ENCODE measurements at regions not wholly inside any gene's neighbourhood (a gene's known extent, or its start where the extent isn't known, plus 50 kb on each side); places are given as distances from the start of the nearest gene placed in this dataset.

GRCh38 chr2:185219981-185220380 is 518.6 kb upstream of the FSIP2 start:
- POLR2A ChIA-PET, result no interaction called here
- ATAC-seq, result no peak
- Histone ChIP-seq H3K36me3 (ENCODE audit: control insufficient read depth in 1 of 2, insufficient read depth in 2 of 2, low read length in 2 of 2) (no peaks in the 10 kb centered on the region), H3K9me3 (ENCODE audit: control insufficient read depth in 1 of 2, insufficient read depth in 1 of 2, low read depth in 1 of 2, low read length in 2 of 2) (no peaks in the 10 kb centered on the region), H3K4me1 (ENCODE audit: control insufficient read depth in 1 of 2, insufficient read depth in 2 of 2, low read length in 2 of 2) (no peaks in the 10 kb centered on the region), H4K20me1 (ENCODE audit: insufficient read depth) (no peaks in the 10 kb centered on the region), H3K27me3 (ENCODE audit: insufficient read depth, low read length) (no peaks in the 10 kb centered on the region), H3K9ac (ENCODE audit: low read length) (no peak overlapping the region), H3K9me2 (ENCODE audit: insufficient read depth) (no peaks in the 10 kb centered on the region), H3K4me3 (replicated peaks in 1 of 2; ENCODE audit: low read depth in 1 of 2, low read length in 2 of 2) (no peak overlapping the region), H3K4me2 (ENCODE audit: low read length) (no peak overlapping the region), H3K27ac (ENCODE audit: low read depth, low read length) (no peak overlapping the region), H2AFZ (ENCODE audit: low read depth, low read length, poor library complexity, severe bottlenecking) (no peak overlapping the region), H3K79me2 (ENCODE audit: insufficient read depth, low read length) (no peaks in the 10 kb centered on the region)
- no peak for DNase-seq (ENCODE audit: low read depth, low spot score)
- no peak for TF ChIP-seq CEBPB (IDR thresholded peaks at IDR 0.05; ENCODE audit: low read depth)
- no peak for TF ChIP-seq REST (IDR thresholded peaks at IDR 0.05; ENCODE audit: low read depth)
- TF ChIP-seq FOSL1 (IDR thresholded peaks at IDR 0.05; ENCODE audit: low read depth), result no peak
- no peak for TF ChIP-seq JUND (IDR thresholded peaks at IDR 0.05)
- no peak for TF ChIP-seq EZH2phosphoT487 (IDR thresholded peaks at IDR 0.05; ENCODE audit: borderline replicate concordance)
- no peak for TF ChIP-seq ELF1 (IDR thresholded peaks at IDR 0.05; ENCODE audit: borderline replicate concordance, low read depth)
- TF ChIP-seq ZBTB33 (IDR thresholded peaks at IDR 0.05; ENCODE audit: extremely low read depth, insufficient replicate concordance, low read length), result no peak
- no peak for TF ChIP-seq SRF (IDR thresholded peaks at IDR 0.05; ENCODE audit: low read depth)
- BruUV-seq (replicated peaks), result no TSS peak
- CTCF ChIA-PET, result no interaction called here
- RAD21 ChIA-PET (ENCODE audit: low non-redundant PET in 1 of 2, low total read pairs in 2 of 2, uncharacterized antibody in 2 of 2, unreplicated experiment in 2 of 2), result no interaction called here
- intact Hi-C loops (cut with micrococcal nuclease), result no loop called here

Measured in HCT116 (cell line).